H9 (cell line): ENCODE measurements at regions not wholly inside any gene's neighbourhood (a gene's known extent, or its start where the extent isn't known, plus 50 kb on each side); places are given as distances from the start of the nearest gene placed in this dataset.

Experiments
- DNase-seq: peaks from one replicate; pipeline ENCODE4 v3.0.0-alpha.2; 2017
- H2AFZ ChIP-seq: one replicate; pipeline ENCODE4 v1.6.1; 2013; ENCODE audit warnings: mild to moderate bottlenecking, low read length, control low read depth, moderate library complexity
- H2AK5ac ChIP-seq: 2 replicates; pipeline ENCODE4 v1.6.1; 2013; ENCODE audit warnings: low read length, control low read depth, mixed read lengths; ENCODE audit not compliant: insufficient read length
- H2BK120ac ChIP-seq: one replicate; pipeline ENCODE4 v1.6.1; 2013; ENCODE audit warnings: low read depth, mild to moderate bottlenecking, low read length, control low read depth, inconsistent platforms; ENCODE audit not compliant: poor library complexity, severe bottlenecking
- H2BK12ac ChIP-seq: 2 replicates; pipeline ENCODE4 v1.6.1; 2013; ENCODE audit warnings: low read length, control low read depth, mixed read lengths, low read depth; ENCODE audit not compliant: insufficient read length
- H2BK15ac ChIP-seq: 2 replicates; pipeline ENCODE4 v1.6.1; 2013; ENCODE audit warnings: low read depth, low read length, control low read depth
- H2BK20ac ChIP-seq: one replicate; pipeline ENCODE4 v1.6.1; 2013; ENCODE audit warnings: low read depth, mild to moderate bottlenecking, low read length, control low read depth, inconsistent platforms; ENCODE audit not compliant: poor library complexity, severe bottlenecking
- H2BK5ac ChIP-seq: 2 replicates; pipeline ENCODE4 v1.6.1; 2013; ENCODE audit warnings: low read length, control low read depth, mixed read lengths; ENCODE audit not compliant: insufficient read length
- H3K14ac ChIP-seq: 2 replicates; pipeline ENCODE4 v1.6.1; 2013; ENCODE audit warnings: low read length, control low read depth; ENCODE audit not compliant: insufficient read depth
- H3K18ac ChIP-seq: 2 replicates; pipeline ENCODE4 v1.6.1; 2013; ENCODE audit warnings: low read depth, mild to moderate bottlenecking, mixed read lengths, low read length, control low read depth; ENCODE audit not compliant: insufficient read length
- H3K23ac ChIP-seq: 2 replicates; pipeline ENCODE4 v1.6.1; 2013; ENCODE audit warnings: low read length, control low read depth, mixed read lengths, low read depth; ENCODE audit not compliant: insufficient read length
- H3K23me2 ChIP-seq: 2 replicates; pipeline ENCODE4 v1.6.1; 2013; ENCODE audit warnings: low read depth, mild to moderate bottlenecking, mixed read lengths, low read length, control low read depth; ENCODE audit not compliant: insufficient read length, poor library complexity, severe bottlenecking
- H3K27ac ChIP-seq: 2 replicates; pipeline ENCODE4 v1.5.1; 2013; ENCODE audit warnings: low read length, control low read depth, mixed read lengths, low read depth; ENCODE audit not compliant: insufficient read length
- H3K27me3 ChIP-seq: 2 replicates; pipeline ENCODE4 v1.6.1; 2013; ENCODE audit warnings: low read length, control low read depth, inconsistent platforms; ENCODE audit not compliant: insufficient read depth
- H3K4ac ChIP-seq: 2 replicates; pipeline ENCODE4 v1.6.1; 2013; ENCODE audit warnings: low read depth, mild to moderate bottlenecking, control low read depth, inconsistent platforms, low read length, moderate library complexity
- H3K4me1 ChIP-seq: 2 replicates; pipeline ENCODE4 v1.6.1; 2013; ENCODE audit warnings: low read length, control low read depth, inconsistent platforms; ENCODE audit not compliant: insufficient read depth
- H3K4me2 ChIP-seq: 2 replicates; pipeline ENCODE4 v1.6.1; 2013; ENCODE audit warnings: low read length, control low read depth, mixed read lengths; ENCODE audit not compliant: insufficient read length, insufficient read depth
- H3K56ac ChIP-seq: 2 replicates; pipeline ENCODE4 v1.6.1; 2013; ENCODE audit warnings: low read depth, mild to moderate bottlenecking, mixed read lengths, low read length, control low read depth; ENCODE audit not compliant: insufficient read length
- H3K79me1 ChIP-seq: 2 replicates; pipeline ENCODE4 v1.6.1; 2013; ENCODE audit warnings: low read depth, mild to moderate bottlenecking, moderate library complexity, low read length, control low read depth, inconsistent platforms; ENCODE audit not compliant: insufficient read depth, poor library complexity, severe bottlenecking
- H3K79me2 ChIP-seq: 2 replicates; pipeline ENCODE4 v1.6.1; 2013; ENCODE audit warnings: low read length, control low read depth, inconsistent platforms; ENCODE audit not compliant: insufficient read depth
- H3K9ac ChIP-seq: 2 replicates; pipeline ENCODE4 v1.6.1; 2013; ENCODE audit warnings: low read length, control low read depth, mixed read lengths; ENCODE audit not compliant: insufficient read length; ENCODE audit errors: extremely low read depth
- H3K9me3 ChIP-seq: one replicate; pipeline ENCODE4 v1.6.1; 2013; ENCODE audit warnings: low read depth, low read length, inconsistent platforms; ENCODE audit not compliant: control insufficient read depth
- H3T11ph ChIP-seq: one replicate; pipeline ENCODE4 v1.6.1; 2013; ENCODE audit warnings: mild to moderate bottlenecking, low read length, control low read depth, inconsistent platforms
- H4K20me1 ChIP-seq: one replicate; pipeline ENCODE4 v1.6.1; 2013; ENCODE audit not compliant: control insufficient read depth, insufficient read length, insufficient read depth
- H4K5ac ChIP-seq: 2 replicates; pipeline ENCODE4 v1.6.1; 2013; ENCODE audit warnings: low read depth, mild to moderate bottlenecking, mixed read lengths, low read length, control low read depth; ENCODE audit not compliant: insufficient read length
- H4K8ac ChIP-seq: replicated peaks from 2 replicates; pipeline ENCODE4 v1.6.1; 2013; ENCODE audit warnings: low read length, control low read depth, mixed read lengths, low read depth; ENCODE audit not compliant: insufficient read length
- H4K91ac ChIP-seq: 2 replicates; pipeline ENCODE4 v1.6.1; 2013; ENCODE audit warnings: low read depth, mild to moderate bottlenecking, moderate library complexity, mixed read lengths, low read length, control low read depth; ENCODE audit not compliant: insufficient read length
- H3K27ac Mint-ChIP-seq, 3 experiments: 2 replicates in 2 of 3; 3 replicates in 1 of 3; pipeline ENCODE4 v1.8.0; 2020 to 2021; ENCODE audit warnings: mixed read lengths in 3 of 3, mild to moderate bottlenecking in 1 of 3, moderate library complexity in 1 of 3
- H3K27me3 Mint-ChIP-seq: 2 replicates; pipeline ENCODE4 v1.8.0; 2021; ENCODE audit warnings: low read depth, mild to moderate bottlenecking, moderate library complexity, mixed read lengths
- H3K36me3 Mint-ChIP-seq, 3 experiments: 2 replicates in 2 of 3; 3 replicates in 1 of 3; pipeline ENCODE4 v1.8.0; 2020 to 2021; ENCODE audit warnings: low read depth in 3 of 3, mixed read lengths in 3 of 3; ENCODE audit not compliant: insufficient read depth in 1 of 3
- H3K4me1 Mint-ChIP-seq, 2 experiments: 2 replicates each; pipeline ENCODE4 v1.8.0; 2020; ENCODE audit warnings: mixed read lengths in 2 of 2
- H3K4me3 Mint-ChIP-seq, 2 experiments: 2 replicates in 1 of 2; 3 replicates in 1 of 2; pipeline ENCODE4 v1.8.0; 2020 to 2021; ENCODE audit warnings: mild to moderate bottlenecking in 2 of 2, mixed read lengths in 2 of 2, moderate library complexity in 1 of 2
- H3K9me3 Mint-ChIP-seq, 2 experiments: 2 replicates in 1 of 2; 3 replicates in 1 of 2; pipeline ENCODE4 v1.8.0; 2020; ENCODE audit warnings: mild to moderate bottlenecking in 2 of 2, mixed read lengths in 2 of 2, moderate library complexity in 1 of 2
- CTCF ChIP-seq: fragments of 200-600 bp; sonication (generic); conservative IDR thresholded peaks from 3 replicates; pipeline ENCODE4 v1.8.0; 2021; ENCODE audit warnings: antibody characterized with exemption, mild to moderate bottlenecking
- WGBS: extraction: QIAGEN DNeasy Blood & Tissue Kit; methylation state at CpG from one replicate; pipeline ENCODE4 v1.1.7; 2013; ENCODE audit warnings: missing lambda C conversion rate, low lambda C conversion rate, mixed read lengths; ENCODE audit not compliant: insufficient read length; ENCODE audit errors: extremely low coverage; 5-methylcytosine and 5-hydroxymethylcytosine counted together

- no CpG with 5 or more reads among the region's 4 CpGs for WGBS
- Mint-ChIP-seq H3K27ac (no peak overlapping the region; a peak in 1 of 7 replicates), H3K27me3 (no peaks in the 10 kb centered on the region), H3K36me3 (0 out of 7 replicates have a peak, but pooled peaks cover 0 to 1% (median 0%) of the 10 kb centered on the region in 3 experiments), H3K4me1 (peaks cover 6 to 15% of the 10 kb centered on the region in 2 experiments), H3K4me3 (no peak overlapping the region), H3K9me3 (no peaks in the 10 kb centered on the region)
- Histone ChIP-seq H2BK120ac (no peak overlapping the region), H2BK20ac (no peak overlapping the region), H3K4ac (no peak overlapping the region), H2BK5ac (no peak overlapping the region), H2AK5ac (no peak overlapping the region), H2BK12ac (no peak overlapping the region), H4K5ac (no peak overlapping the region), H3K27me3 (no peaks in the 10 kb centered on the region), H2AFZ (no peak overlapping the region), H3K23ac (no peak overlapping the region), H4K91ac (no peak overlapping the region), H3K79me2 (no peaks in the 10 kb centered on the region), H3K56ac (no peak overlapping the region), H3K14ac (no peak overlapping the region), H3K4me2 (no peak overlapping the region), H3K4me1 (no peaks in the 10 kb centered on the region), H3K18ac (no peak overlapping the region), H3K9me3 (no peaks in the 10 kb centered on the region), H4K20me1 (no peaks in the 10 kb centered on the region), H3K27ac (no peak overlapping the region), H3T11ph (no peak overlapping the region), H2BK15ac (no peak overlapping the region), H4K8ac (no peak overlapping the region), H3K79me1 (no peaks in the 10 kb centered on the region), H3K23me2 (no peaks in the 10 kb centered on the region), H3K9ac (no peak overlapping the region)
- no peak for TF ChIP-seq CTCF
- DNase-seq = no peak
Measured at GRCh38 chr7:12796397-12797127, 109.1 kb downstream of the ARL4A start.
